Epithelial cell of proximal tubule (primary cell): ENCODE measurements at regions not wholly inside any gene's neighbourhood (a gene's known extent, or its start where the extent isn't known, plus 50 kb on each side); places are given as distances from the start of the nearest gene placed in this dataset.

Experiments
- DNase-seq: peaks from one replicate; pipeline ENCODE4 v3.0.0-alpha.2; 2011; ENCODE audit warnings: low read depth
- H3K4me3 ChIP-seq: 2 replicates; pipeline ENCODE4 v1.5.1; 2011; ENCODE audit warnings: low read depth, mild to moderate bottlenecking, low read length
- CTCF ChIP-seq: conservative IDR thresholded peaks from 2 replicates; pipeline ENCODE4 v1.5.1; 2012; ENCODE audit warnings: low read depth, mild to moderate bottlenecking, low read length

GRCh38 chr11:109798521-109798920 is 294.7 kb upstream of the ZC3H12C start:
- TF ChIP-seq CTCF: no peak
- no peak for DNase-seq
- H3K4me3 ChIP-seq: no peak overlapping the region

- H3K4me3 ChIP-seq: no peak overlapping the region
- TF ChIP-seq CTCF: no peak
- DNase-seq: no peak
Observed at GRCh38 chr11:109799604-109800003, 293.6 kb upstream of the ZC3H12C start.

GRCh38 chr11:109804911-109805310 is 288.3 kb upstream of the ZC3H12C start:
- TF ChIP-seq CTCF: no peak

GRCh38 chr11:109806205-109806604 is 287.0 kb upstream of the ZC3H12C start:
- H3K4me3 ChIP-seq: no peak overlapping the region

More at GRCh38 chr11:109804911-109805310, 288.3 kb upstream of the ZC3H12C start:
- H3K4me3 ChIP-seq: no peak overlapping the region
- no peak for DNase-seq

GRCh38 chr11:109808569-109808968 is 284.6 kb upstream of the ZC3H12C start:
- no peak for TF ChIP-seq CTCF
- DNase-seq: no peak
- H3K4me3 ChIP-seq: no peak overlapping the region

More at GRCh38 chr11:109806205-109806604, 287.0 kb upstream of the ZC3H12C start:
- DNase-seq: no peak
- TF ChIP-seq CTCF: no peak

- H3K4me3 ChIP-seq: no peak overlapping the region
- TF ChIP-seq CTCF: no peak
- DNase-seq: no peak
Observed at GRCh38 chr11:109814824-109815223, 278.4 kb upstream of the ZC3H12C start.

GRCh38 chr11:109815500-109816150 is 277.6 kb upstream of the ZC3H12C start:
- no peak for DNase-seq
- TF ChIP-seq CTCF: no peak
- no peak overlapping the region for H3K4me3 ChIP-seq
